AG09319 (cell line): ENCODE measurements at regions not wholly inside any gene's neighbourhood (a gene's known extent, or its start where the extent isn't known, plus 50 kb on each side); places are given as distances from the start of the nearest gene placed in this dataset.

ENCODE experiments used
- DNase-seq: peaks from one replicate; pipeline ENCODE4 v3.0.0-alpha.2; 2010; ENCODE audit warnings: low read depth; ENCODE audit errors: extremely low read depth
- CTCF ChIP-seq: IDR thresholded peaks from 2 replicates; pipeline ENCODE4 v1.5.1; 2011; ENCODE audit warnings: low read depth, mild to moderate bottlenecking, inconsistent platforms, low read length, moderate library complexity

GRCh38 chr6:97917369-97917768 lies 634.4 kb upstream of the MMS22L start:
- no peak for DNase-seq
- no peak for TF ChIP-seq CTCF

GRCh38 chr6:97919046-97919445 lies 636.0 kb upstream of the MMS22L start:
- TF ChIP-seq CTCF, result no peak
- DNase-seq, result no peak

- no peak for DNase-seq
- TF ChIP-seq CTCF, result no peak
Observed at GRCh38 chr6:97919631-97920030, 636.6 kb upstream of the MMS22L start.

- no peak for TF ChIP-seq CTCF
- no peak for DNase-seq
Observed at GRCh38 chr6:97923249-97923648, 640.2 kb upstream of the MMS22L start.

GRCh38 chr6:97925504-97925903 lies 642.5 kb upstream of the MMS22L start:
- DNase-seq, result no peak
- no peak; the same call in 1 of the 2 replicates for TF ChIP-seq CTCF

- TF ChIP-seq CTCF, result no peak
- no peak for DNase-seq
Observed at GRCh38 chr6:97939440-97940168, 656.6 kb upstream of the MMS22L start.

- no peak for DNase-seq
- TF ChIP-seq CTCF, result no peak
Observed at GRCh38 chr6:97947841-97948240, 664.8 kb upstream of the MMS22L start.
